ENCODE measurements at regions not wholly inside any gene's neighbourhood (a gene's known extent, or its start where the extent isn't known, plus 50 kb on each side); places are given as distances from the start of the nearest gene placed in this dataset.

GRCh38 chr11:11135820-11136476, 217.1 kb downstream of the CSNK2A3 start:
- no peak for TF ChIP-seq POLR2AphosphoS5 (IDR thresholded peaks at IDR 0.05; ENCODE audit: low read depth, low read length)
- no peak for TF ChIP-seq TAF1 (IDR thresholded peaks at IDR 0.05; ENCODE audit: borderline replicate concordance, low read depth, low read length)
- TF ChIP-seq POLR2A (IDR thresholded peaks at IDR 0.05; ENCODE audit: low read depth, low read length): no peak
